HEK293 (cell line): ENCODE measurements at regions not wholly inside any gene's neighbourhood (a gene's known extent, or its start where the extent isn't known, plus 50 kb on each side); places are given as distances from the start of the nearest gene placed in this dataset.

ENCODE experiments used
- MYNN ChIP-seq: fragments of 450-650 bp; formaldehyde crosslinking; IDR thresholded peaks from 2 replicates; pipeline ENCODE4 v1.5.1; 2016; ENCODE audit warnings: missing biosample characterization, missing genetic modification characterization, borderline replicate concordance
- REPIN1 ChIP-seq: fragments of 450-650 bp; formaldehyde crosslinking; IDR thresholded peaks from 2 replicates; pipeline ENCODE4 v1.5.1; 2017; ENCODE audit warnings: missing biosample characterization, missing genetic modification characterization, low read depth
- SALL2 ChIP-seq: fragments of 450-650 bp; formaldehyde crosslinking; IDR thresholded peaks from 2 replicates; pipeline ENCODE4 v1.5.0; 2017; ENCODE audit warnings: missing biosample characterization, mild to moderate bottlenecking, missing genetic modification characterization, borderline replicate concordance
- ZBTB17 ChIP-seq: fragments of 450-650 bp; formaldehyde crosslinking; IDR thresholded peaks from 2 replicates; pipeline ENCODE4 v1.5.1; 2016; ENCODE audit warnings: missing biosample characterization, missing genetic modification characterization
- ZNF121 ChIP-seq: fragments of 450-650 bp; formaldehyde crosslinking; IDR thresholded peaks from 2 replicates; pipeline ENCODE4 v1.5.1; 2016; ENCODE audit warnings: missing biosample characterization, missing genetic modification characterization
- ZXDB ChIP-seq: fragments of 450-650 bp; formaldehyde crosslinking; IDR thresholded peaks from 2 replicates; pipeline ENCODE4 v1.5.1; 2016; ENCODE audit warnings: missing biosample characterization, missing genetic modification characterization
- TF ChIP-seq, protein P1 (sequence below): fragments of 450-650 bp; formaldehyde crosslinking; IDR thresholded peaks from 2 replicates; pipeline ENCODE4 v1.5.1; 2016; ENCODE audit warnings: missing biosample characterization, missing genetic modification characterization
- TF ChIP-seq, protein P2 (sequence below): fragments of 450-650 bp; formaldehyde crosslinking; IDR thresholded peaks from 2 replicates; pipeline ENCODE4 v1.5.1; 2016; ENCODE audit warnings: missing biosample characterization, missing genetic modification characterization, borderline replicate concordance

DNA sequence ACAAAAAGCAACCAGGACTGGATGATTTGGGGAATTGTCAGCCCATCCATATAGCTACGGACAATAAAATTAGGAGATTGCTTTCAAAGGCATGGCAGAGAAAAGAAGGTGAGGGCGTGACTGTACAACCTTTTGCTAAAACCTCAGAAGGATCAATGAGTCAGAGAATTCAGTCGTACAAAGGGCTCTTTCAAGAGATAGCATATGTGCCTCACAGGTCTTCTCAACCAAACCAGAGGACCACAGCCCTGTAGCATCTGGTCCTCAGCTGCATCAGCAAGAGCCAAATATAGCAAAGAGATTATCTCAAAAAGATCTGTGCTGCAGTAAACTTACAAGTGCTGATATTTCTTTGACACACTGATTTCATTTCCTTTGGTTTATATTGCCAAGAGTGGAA, 149.9 kb upstream of the RAB6C start:
- TF ChIP-seq REPIN1 (tag by site-specific recombination) (no peak), ZNF121 (no peak), MYNN (tag by site-specific recombination) (no peak), ZXDB (no peak), SALL2 (no peak), ZBTB17 (tag by site-specific recombination) (no peak)
- TF ChIP-seq, protein P1, sequence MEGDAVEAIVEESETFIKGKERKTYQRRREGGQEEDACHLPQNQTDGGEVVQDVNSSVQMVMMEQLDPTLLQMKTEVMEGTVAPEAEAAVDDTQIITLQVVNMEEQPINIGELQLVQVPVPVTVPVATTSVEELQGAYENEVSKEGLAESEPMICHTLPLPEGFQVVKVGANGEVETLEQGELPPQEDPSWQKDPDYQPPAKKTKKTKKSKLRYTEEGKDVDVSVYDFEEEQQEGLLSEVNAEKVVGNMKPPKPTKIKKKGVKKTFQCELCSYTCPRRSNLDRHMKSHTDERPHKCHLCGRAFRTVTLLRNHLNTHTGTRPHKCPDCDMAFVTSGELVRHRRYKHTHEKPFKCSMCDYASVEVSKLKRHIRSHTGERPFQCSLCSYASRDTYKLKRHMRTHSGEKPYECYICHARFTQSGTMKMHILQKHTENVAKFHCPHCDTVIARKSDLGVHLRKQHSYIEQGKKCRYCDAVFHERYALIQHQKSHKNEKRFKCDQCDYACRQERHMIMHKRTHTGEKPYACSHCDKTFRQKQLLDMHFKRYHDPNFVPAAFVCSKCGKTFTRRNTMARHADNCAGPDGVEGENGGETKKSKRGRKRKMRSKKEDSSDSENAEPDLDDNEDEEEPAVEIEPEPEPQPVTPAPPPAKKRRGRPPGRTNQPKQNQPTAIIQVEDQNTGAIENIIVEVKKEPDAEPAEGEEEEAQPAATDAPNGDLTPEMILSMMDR (tag by site-specific recombination) = no peak
- TF ChIP-seq, protein P2, sequence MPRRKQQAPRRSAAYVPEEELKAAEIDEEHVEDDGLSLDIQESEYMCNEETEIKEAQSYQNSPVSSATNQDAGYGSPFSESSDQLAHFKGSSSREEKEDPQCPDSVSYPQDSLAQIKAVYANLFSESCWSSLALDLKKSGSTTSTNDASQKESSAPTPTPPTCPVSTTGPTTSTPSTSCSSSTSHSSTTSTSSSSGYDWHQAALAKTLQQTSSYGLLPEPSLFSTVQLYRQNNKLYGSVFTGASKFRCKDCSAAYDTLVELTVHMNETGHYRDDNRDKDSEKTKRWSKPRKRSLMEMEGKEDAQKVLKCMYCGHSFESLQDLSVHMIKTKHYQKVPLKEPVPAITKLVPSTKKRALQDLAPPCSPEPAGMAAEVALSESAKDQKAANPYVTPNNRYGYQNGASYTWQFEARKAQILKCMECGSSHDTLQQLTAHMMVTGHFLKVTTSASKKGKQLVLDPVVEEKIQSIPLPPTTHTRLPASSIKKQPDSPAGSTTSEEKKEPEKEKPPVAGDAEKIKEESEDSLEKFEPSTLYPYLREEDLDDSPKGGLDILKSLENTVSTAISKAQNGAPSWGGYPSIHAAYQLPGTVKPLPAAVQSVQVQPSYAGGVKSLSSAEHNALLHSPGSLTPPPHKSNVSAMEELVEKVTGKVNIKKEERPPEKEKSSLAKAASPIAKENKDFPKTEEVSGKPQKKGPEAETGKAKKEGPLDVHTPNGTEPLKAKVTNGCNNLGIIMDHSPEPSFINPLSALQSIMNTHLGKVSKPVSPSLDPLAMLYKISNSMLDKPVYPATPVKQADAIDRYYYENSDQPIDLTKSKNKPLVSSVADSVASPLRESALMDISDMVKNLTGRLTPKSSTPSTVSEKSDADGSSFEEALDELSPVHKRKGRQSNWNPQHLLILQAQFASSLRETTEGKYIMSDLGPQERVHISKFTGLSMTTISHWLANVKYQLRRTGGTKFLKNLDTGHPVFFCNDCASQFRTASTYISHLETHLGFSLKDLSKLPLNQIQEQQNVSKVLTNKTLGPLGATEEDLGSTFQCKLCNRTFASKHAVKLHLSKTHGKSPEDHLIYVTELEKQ (tag by site-specific recombination) = no peak
